Vagina (tissue), 2 donors: ENCODE measurements at regions not wholly inside any gene's neighbourhood (a gene's known extent, or its start where the extent isn't known, plus 50 kb on each side); places are given as distances from the start of the nearest gene placed in this dataset.

Experiments used
- CTCF ChIP-seq, 3 experiments: fragments of 450-650 bp in 2 of 3; fragments of 200-600 bp in 1 of 3; sonication (generic) in 1 of 3; IDR thresholded peaks; one replicate each; pipeline ENCODE4 v1.5.1; 2017 to 2019; ENCODE audit warnings: antibody characterized with exemption in 3 of 3, mild to moderate bottlenecking in 2 of 3, moderate library complexity in 2 of 3
- POLR2A ChIP-seq, 2 donors: fragments of 450-650 bp; IDR thresholded peaks; one replicate each; pipeline ENCODE4 v1.6.1; 2017; ENCODE audit warnings: antibody characterized with exemption in 2 of 2, mild to moderate bottlenecking in 2 of 2, moderate library complexity in 2 of 2

GRCh38 chr1:188386161-188386560 is 1557.4 kb downstream of the PLA2G4A start:
- TF ChIP-seq CTCF (IDR thresholded peaks at IDR 0.05) = no peak
- TF ChIP-seq POLR2A (IDR thresholded peaks at IDR 0.05) = no peak
